Activated CD8-positive, alpha-beta T cell treated with anti-CD3 and anti-CD28 coated beads for 36 hours (primary cell): ENCODE measurements at regions not wholly inside any gene's neighbourhood (a gene's known extent, or its start where the extent isn't known, plus 50 kb on each side); places are given as distances from the start of the nearest gene placed in this dataset.

Experiments used
- ATAC-seq: fragments of 200-7000 bp; cut with Tn5 transposase; one replicate; pipeline ENCODE4 v1.10.0; 2021; ENCODE audit warnings: mild to moderate bottlenecking, moderate library complexity
- CTCF ChIA-PET: fragments of 350-600 bp; sonication (Branson Sonifier 250); formaldehyde crosslinking; loops from one replicate; lab custom pipeline; 2021; ENCODE audit warnings: antibody characterized with exemption; lab: Charles Lee
- POLR2A ChIA-PET: fragments of 350-600 bp; sonication (Branson Sonifier 250); formaldehyde crosslinking; loops from one replicate; lab custom pipeline; 2021; ENCODE audit warnings: antibody characterized with exemption; lab: Charles Lee
- DNase-seq: peaks from one replicate; pipeline ENCODE4 v3.0.0-alpha.2; 2020
- H3K27ac Mint-ChIP-seq: one replicate; pipeline ENCODE4 v1.8.0; 2021; ENCODE audit warnings: mild to moderate bottlenecking, mixed read lengths
- H3K27me3 Mint-ChIP-seq: one replicate; pipeline ENCODE4 v1.8.0; 2021; ENCODE audit warnings: mixed read lengths
- H3K36me3 Mint-ChIP-seq: one replicate; pipeline ENCODE4 v1.8.0; 2021; ENCODE audit warnings: low read depth, mixed read lengths
- H3K4me1 Mint-ChIP-seq: one replicate; pipeline ENCODE4 v1.8.0; 2021; ENCODE audit warnings: low read depth, mixed read lengths
- H3K4me3 Mint-ChIP-seq: one replicate; pipeline ENCODE4 v1.8.0; 2021; ENCODE audit warnings: mild to moderate bottlenecking, moderate library complexity, mixed read lengths
- H3K9me3 Mint-ChIP-seq: one replicate; pipeline ENCODE4 v1.8.0; 2021; ENCODE audit warnings: mixed read lengths
- CTCF ChIP-seq: fragments of 200-600 bp; IDR thresholded peaks from one replicate; pipeline ENCODE4 v1.8.0; 2022; ENCODE audit warnings: antibody characterized with exemption, mild to moderate bottlenecking
- intact Hi-C: fragments of 100-400 bp; cut with micrococcal nuclease; formaldehyde crosslinking; loops from one replicate; pipeline ENCODE4 v1.10.0; 2022

GRCh38 chr13:95496485-95496884, 56.0 kb upstream of the CLDN10 start:
- ChIA-PET CTCF (interaction anchor here (0.7 to 2.1 kb wide), 3 partner anchors 14 to 337 kb away, joined by 3 to 7 read pairs (median 3); no protein-coding TSS in a partner anchor), POLR2A (no interaction called here)
- H3K4me1 Mint-ChIP-seq, result no peaks in the 10 kb centered on the region
- H3K9me3 Mint-ChIP-seq, result peaks cover 2% of the 10 kb centered on the region
- H3K27ac Mint-ChIP-seq, result no peak overlapping the region
- no peaks in the 10 kb centered on the region for H3K36me3 Mint-ChIP-seq
- peaks cover 5% of the 10 kb centered on the region for H3K27me3 Mint-ChIP-seq
- intact Hi-C loops, result no loop called here
- TF ChIP-seq CTCF, result no peak
- DNase-seq (no peak), ATAC-seq (no peak)
- no peak overlapping the region for H3K4me3 Mint-ChIP-seq

GRCh38 chr13:95497381-95497807, 55.1 kb upstream of the CLDN10 start:
- H3K27me3 Mint-ChIP-seq, result peaks cover 5% of the 10 kb centered on the region
- ATAC-seq, result no peak
- CTCF ChIA-PET, result interaction anchor here (1.1 to 2.1 kb wide), 2 partner anchors 312 to 336 kb away, joined by 3 to 7 read pairs; no protein-coding TSS in a partner anchor

GRCh38 chr13:95498886-95499285, 53.6 kb upstream of the CLDN10 start:
- ATAC-seq, result no peak
- Mint-ChIP-seq H3K4me1 (no peaks in the 10 kb centered on the region), H3K36me3 (no peaks in the 10 kb centered on the region), H3K4me3 (no peak overlapping the region), H3K27me3 (peaks cover 5% of the 10 kb centered on the region), H3K27ac (no peak overlapping the region), H3K9me3 (peaks cover 6% of the 10 kb centered on the region)
- no peak for TF ChIP-seq CTCF
- intact Hi-C loops, result no loop called here
- DNase-seq, result no peak
- ChIA-PET CTCF (no interaction called here), POLR2A (no interaction called here)

More at GRCh38 chr13:95497381-95497807, 55.1 kb upstream of the CLDN10 start:
- no peak for DNase-seq
- H3K27ac Mint-ChIP-seq, result no peak overlapping the region
- intact Hi-C loops, result no loop called here
- H3K4me1 Mint-ChIP-seq, result no peaks in the 10 kb centered on the region
- H3K9me3 Mint-ChIP-seq, result peaks cover 6% of the 10 kb centered on the region
- no peaks in the 10 kb centered on the region for H3K36me3 Mint-ChIP-seq
- no peak overlapping the region for H3K4me3 Mint-ChIP-seq
- POLR2A ChIA-PET, result no interaction called here
- no peak for TF ChIP-seq CTCF

GRCh38 chr13:95499811-95500712, 52.5 kb upstream of the CLDN10 start:
- H3K36me3 Mint-ChIP-seq, result no peaks in the 10 kb centered on the region
- intact Hi-C loops, result no loop called here
- ATAC-seq, result no peak
- no peaks in the 10 kb centered on the region for H3K4me1 Mint-ChIP-seq
- peaks cover 6% of the 10 kb centered on the region for H3K9me3 Mint-ChIP-seq
- H3K27me3 Mint-ChIP-seq, result peaks cover 5% of the 10 kb centered on the region
- no peak for DNase-seq
- H3K4me3 Mint-ChIP-seq, result no peak overlapping the region
- TF ChIP-seq CTCF, result no peak
- POLR2A ChIA-PET, result no interaction called here
- CTCF ChIA-PET, result no interaction called here
- H3K27ac Mint-ChIP-seq, result no peak overlapping the region

GRCh38 chr13:95502216-95502615, 50.3 kb upstream of the CLDN10 start:
- ChIA-PET CTCF (interaction anchor here (1.5 to 2.3 kb wide), 2 partner anchors 98 to 332 kb away, joined by 4 to 9 read pairs; no protein-coding TSS in a partner anchor), POLR2A (no interaction called here)
- no peak for ATAC-seq
- intact Hi-C loops, result no loop called here
- no peak for DNase-seq
- Mint-ChIP-seq H3K4me3 (no peak overlapping the region), H3K27ac (no peak overlapping the region), H3K36me3 (no peaks in the 10 kb centered on the region), H3K27me3 (peaks cover 6% of the 10 kb centered on the region), H3K4me1 (no peaks in the 10 kb centered on the region), H3K9me3 (peaks cover 6% of the 10 kb centered on the region)
- TF ChIP-seq CTCF, result no peak
